OCI-LY7 (cell line): ENCODE measurements at regions not wholly inside any gene's neighbourhood (a gene's known extent, or its start where the extent isn't known, plus 50 kb on each side); places are given as distances from the start of the nearest gene placed in this dataset.
"Not testable (repeated sequence)": the region's sequence is repeated elsewhere in the genome, so short reads cannot be mapped to it uniquely, and the experiment has no call there.

ENCODE experiments used
- BruUV-seq: library from RNA; stranded (reverse); fragments of 400-500 nt; replicated peaks from 2 replicates; lab custom pipeline; 2021; lab: Mats Ljungman, UMichigan
- CTCF ChIA-PET: fragments of 300-600 bp; sonication (Branson Sonifier 250); formaldehyde crosslinking; loops from one replicate; lab custom pipeline; 2022; ENCODE audit warnings: antibody characterized with exemption; ENCODE audit not compliant: unreplicated experiment; lab: Charles Lee
- POLR2A ChIA-PET: fragments of 300-600 bp; sonication (Branson Sonifier 250); formaldehyde crosslinking; loops from one replicate; lab custom pipeline; 2022; ENCODE audit warnings: antibody characterized with exemption; lab: Charles Lee
- DNase-seq: peaks from one replicate; pipeline ENCODE4 v3.0.0-alpha.2; 2015; ENCODE audit warnings: low spot score
- H2AFZ ChIP-seq: fragments of 200-600 bp; sonication (generic), shearing (Covaris generic); 2 replicates; pipeline ENCODE4 v1.6.1; 2014; ENCODE audit warnings: mild to moderate bottlenecking, antibody characterized with exemption, low read length, moderate library complexity
- H3K27ac ChIP-seq: fragments of 200-600 bp; sonication (generic); 2 replicates; pipeline ENCODE4 v1.5.1; 2014; ENCODE audit warnings: mixed run types, low read depth, mild to moderate bottlenecking, moderate library complexity, low read length, inconsistent platforms; ENCODE audit not compliant: poor library complexity, severe bottlenecking
- H3K36me3 ChIP-seq: fragments of 200-600 bp; sonication (generic); 2 replicates; pipeline ENCODE4 v1.6.1; 2014; ENCODE audit warnings: mild to moderate bottlenecking, antibody characterized with exemption, low read length, moderate library complexity, mixed read lengths; ENCODE audit not compliant: insufficient read depth
- H3K4me1 ChIP-seq: fragments of 200-600 bp; sonication (generic); 2 replicates; pipeline ENCODE4 v1.5.1; 2014; ENCODE audit warnings: mild to moderate bottlenecking, low read length; ENCODE audit not compliant: insufficient read depth, poor library complexity, severe bottlenecking
- H3K4me2 ChIP-seq: fragments of 200-600 bp; sonication (generic); 2 replicates; pipeline ENCODE4 v1.6.1; 2014; ENCODE audit warnings: mild to moderate bottlenecking, low read length
- H3K4me3 ChIP-seq: fragments of 200-600 bp; sonication (generic); 2 replicates; pipeline ENCODE4 v1.5.1; 2014; ENCODE audit warnings: mild to moderate bottlenecking, low read depth, low read length; ENCODE audit not compliant: poor library complexity, severe bottlenecking
- H3K79me2 ChIP-seq: fragments of 200-600 bp; sonication (generic); 2 replicates; pipeline ENCODE4 v1.6.1; 2016; ENCODE audit warnings: low read depth, mild to moderate bottlenecking, low read length, moderate library complexity, mixed read lengths; ENCODE audit not compliant: insufficient read depth
- H3K9me2 ChIP-seq: fragments of 200-600 bp; sonication (generic); 2 replicates; pipeline ENCODE4 v1.6.1; 2016; ENCODE audit warnings: mild to moderate bottlenecking, low read length, mixed read lengths; ENCODE audit not compliant: insufficient read depth
- H3K9me3 ChIP-seq: fragments of 200-600 bp; sonication (generic); 2 replicates; pipeline ENCODE4 v1.6.1; 2014; ENCODE audit warnings: mild to moderate bottlenecking, mixed run types, low read length, mixed read lengths
- H4K20me1 ChIP-seq: fragments of 200-600 bp; sonication (generic); 2 replicates; pipeline ENCODE4 v1.6.1; 2014; ENCODE audit warnings: mild to moderate bottlenecking, antibody characterized with exemption, low read length, moderate library complexity, mixed read lengths; ENCODE audit not compliant: insufficient read depth
- CTCF ChIP-seq: fragments of 200-600 bp; sonication (generic); conservative IDR thresholded peaks from 2 replicates; pipeline ENCODE4 v1.5.1; 2014; ENCODE audit warnings: mild to moderate bottlenecking, antibody characterized with exemption, low read length, moderate library complexity, mixed read lengths
- EZH2phosphoT487 ChIP-seq: fragments of 200-600 bp; sonication (generic); IDR thresholded peaks from 2 replicates; pipeline ENCODE4 v1.6.1; 2018; ENCODE audit warnings: low read depth, borderline replicate concordance, mild to moderate bottlenecking, mixed run types, antibody characterized with exemption, low read length, moderate library complexity, mixed read lengths
- intact Hi-C: fragments of 100-400 bp; cut with micrococcal nuclease; formaldehyde crosslinking; loops from one replicate; pipeline ENCODE4 v1.10.0; 2022; ENCODE audit not compliant: unreplicated experiment

- Histone ChIP-seq H3K4me3 (no peak overlapping the region), H3K4me1 (no peaks in the 10 kb centered on the region), H3K9me2 (no peaks in the 10 kb centered on the region), H3K9me3 (no peaks in the 10 kb centered on the region), H3K27ac (no peak overlapping the region), H2AFZ (no peak overlapping the region), H4K20me1 (no peaks in the 10 kb centered on the region), H3K4me2 (no peak overlapping the region), H3K36me3 (no peaks in the 10 kb centered on the region), H3K79me2 (no peaks in the 10 kb centered on the region)
- POLR2A ChIA-PET, result no interaction called here
- BruUV-seq, result no TSS peak
- no peak for TF ChIP-seq EZH2phosphoT487
- TF ChIP-seq CTCF, result no peak
- CTCF ChIA-PET, result no interaction called here
- DNase-seq, result no peak
- intact Hi-C loops, result no loop called here
Measured at GRCh38 chr10:38226385-38226784, 132.2 kb downstream of the ZNF37A start.

GRCh38 chr10:38228394-38228793 lies 134.3 kb downstream of the ZNF37A start:
- Histone ChIP-seq H3K27ac (no peak overlapping the region), H3K36me3 (no peaks in the 10 kb centered on the region), H3K79me2 (no peaks in the 10 kb centered on the region), H3K4me1 (no peaks in the 10 kb centered on the region), H3K4me3 (no peak overlapping the region), H3K9me3 (no peaks in the 10 kb centered on the region), H4K20me1 (no peaks in the 10 kb centered on the region), H3K4me2 (no peak overlapping the region), H3K9me2 (no peaks in the 10 kb centered on the region), H2AFZ (no peak overlapping the region)
- intact Hi-C loops, result no loop called here
- DNase-seq, result no peak
- TF ChIP-seq CTCF, result no peak
- TF ChIP-seq EZH2phosphoT487, result no peak
- ChIA-PET CTCF (no interaction called here), POLR2A (no interaction called here)
- no TSS peak for BruUV-seq

- H3K4me1 ChIP-seq, H3K36me3 ChIP-seq, H3K27ac ChIP-seq, H3K79me2 ChIP-seq, BruUV-seq, CTCF ChIA-PET, H3K4me2 ChIP-seq, intact Hi-C loops, POLR2A ChIA-PET, H3K9me3 ChIP-seq, H3K9me2 ChIP-seq, H2AFZ ChIP-seq, DNase-seq, H3K4me3 ChIP-seq, H4K20me1 ChIP-seq: not testable (repeated sequence)
Measured at GRCh38 chr10:38238479-38238878, 144.3 kb downstream of the ZNF37A start.

- POLR2A ChIA-PET, result not testable (repeated sequence)
Measured at GRCh38 chr10:38242061-38242649, 148.0 kb downstream of the ZNF37A start.

GRCh38 chr10:38248113-38248512 lies 154.0 kb downstream of the ZNF37A start:
- intact Hi-C loops, H3K27ac ChIP-seq, H2AFZ ChIP-seq, H4K20me1 ChIP-seq, H3K79me2 ChIP-seq, H3K9me3 ChIP-seq, H3K9me2 ChIP-seq, H3K4me2 ChIP-seq, POLR2A ChIA-PET, CTCF ChIA-PET, H3K36me3 ChIP-seq, H3K4me3 ChIP-seq, BruUV-seq, DNase-seq, H3K4me1 ChIP-seq: not testable (repeated sequence)

More at GRCh38 chr10:38242061-38242649, 148.0 kb downstream of the ZNF37A start:
- H2AFZ ChIP-seq, DNase-seq, intact Hi-C loops, H3K4me2 ChIP-seq, H4K20me1 ChIP-seq, H3K79me2 ChIP-seq, CTCF ChIA-PET, H3K36me3 ChIP-seq, H3K27ac ChIP-seq, H3K4me1 ChIP-seq, H3K9me2 ChIP-seq, BruUV-seq, H3K4me3 ChIP-seq, H3K9me3 ChIP-seq: not testable (repeated sequence)
